NT2/D1 (cell line): ENCODE measurements at regions not wholly inside any gene's neighbourhood (a gene's known extent, or its start where the extent isn't known, plus 50 kb on each side); places are given as distances from the start of the nearest gene placed in this dataset.
"Not testable (repeated sequence)": the region's sequence is repeated elsewhere in the genome, so short reads cannot be mapped to it uniquely, and the experiment has no call there.

Source experiments
- DNase-seq: peaks from one replicate; pipeline ENCODE4 v3.0.0-alpha.2; 2011; ENCODE audit warnings: low read depth, low spot score
- H3K27me3 ChIP-seq: 2 replicates; pipeline ENCODE4 v1.6.0; 2011; ENCODE audit warnings: mild to moderate bottlenecking; ENCODE audit not compliant: insufficient read length, insufficient read depth
- H3K36me3 ChIP-seq: 2 replicates; pipeline ENCODE4 v1.6.1; 2011; ENCODE audit warnings: mild to moderate bottlenecking, low read length, mixed read lengths; ENCODE audit not compliant: insufficient read depth, insufficient read length
- H3K4me1 ChIP-seq: 2 replicates; pipeline ENCODE4 v1.5.1; 2011; ENCODE audit not compliant: insufficient read depth, insufficient read length
- H3K4me3 ChIP-seq: 2 replicates; pipeline ENCODE4 v1.5.1; 2011; ENCODE audit warnings: low read depth; ENCODE audit not compliant: insufficient read length
- H3K9ac ChIP-seq: 2 replicates; pipeline ENCODE4 v1.6.0; 2011; ENCODE audit warnings: low read depth; ENCODE audit not compliant: insufficient read length
- H3K9me3 ChIP-seq: 2 replicates; pipeline ENCODE4 v1.5.1; 2011; ENCODE audit warnings: mild to moderate bottlenecking, low read length; ENCODE audit not compliant: insufficient read depth
- SUZ12 ChIP-seq: IDR thresholded peaks from 2 replicates; pipeline ENCODE4 v1.6.1; 2011; ENCODE audit not compliant: insufficient read length, insufficient read depth; ENCODE audit errors: extremely low read depth
- YY1 ChIP-seq: IDR thresholded peaks from 2 replicates; pipeline ENCODE4 v1.6.1; 2011; ENCODE audit not compliant: insufficient read length, insufficient read depth
- ZNF274 ChIP-seq: IDR thresholded peaks from 2 replicates; pipeline ENCODE4 v1.6.1; 2011; ENCODE audit warnings: mild to moderate bottlenecking, low read depth, low read length

- Histone ChIP-seq H3K4me3 (no peak overlapping the region), H3K36me3 (no peaks in the 10 kb centered on the region), H3K4me1 (peaks cover 2% of the 10 kb centered on the region), H3K9ac (no peak overlapping the region), H3K27me3 (no peaks in the 10 kb centered on the region), H3K9me3 (no peaks in the 10 kb centered on the region)
- no peak for DNase-seq
- TF ChIP-seq ZNF274 (no peak), YY1 (no peak), SUZ12 (no peak)
Observed at GRCh38 chr2:241980193-241980592, 110.7 kb downstream of the RTP5 start.

- H3K36me3 ChIP-seq, result no peaks in the 10 kb centered on the region
- H3K27me3 ChIP-seq, result no peaks in the 10 kb centered on the region
- H3K4me3 ChIP-seq, result no peak overlapping the region
- H3K9me3 ChIP-seq, result no peaks in the 10 kb centered on the region
- peaks cover under 1% of the 10 kb centered on the region for H3K4me1 ChIP-seq
- no peak for DNase-seq
- TF ChIP-seq SUZ12 (no peak), YY1 (no peak), ZNF274 (no peak)
- no peak overlapping the region for H3K9ac ChIP-seq
Observed at GRCh38 chr2:241981076-241981700, 111.7 kb downstream of the RTP5 start.

GRCh38 chr2:241982706-241983570 is 113.4 kb downstream of the RTP5 start:
- Histone ChIP-seq H3K27me3 (no peaks in the 10 kb centered on the region), H3K9ac (no peak overlapping the region), H3K9me3 (peaks cover 12% of the 10 kb centered on the region; the same call in 1 of the 2 replicates), H3K4me1 (no peaks in the 10 kb centered on the region), H3K4me3 (no peak overlapping the region), H3K36me3 (no peaks in the 10 kb centered on the region)
- no peak for DNase-seq
- TF ChIP-seq YY1, result no peak
- TF ChIP-seq SUZ12, result no peak
- no peak for TF ChIP-seq ZNF274

GRCh38 chr2:241983571-241984270 is 114.2 kb downstream of the RTP5 start:
- H3K9me3 ChIP-seq, result peaks cover 12% of the 10 kb centered on the region; the same call in 1 of the 2 replicates
- no peak for DNase-seq
- no peaks in the 10 kb centered on the region for H3K27me3 ChIP-seq
- TF ChIP-seq ZNF274 (no peak), SUZ12 (no peak), YY1 (no peak)
- H3K36me3 ChIP-seq, result no peaks in the 10 kb centered on the region
- H3K4me3 ChIP-seq, result no peak overlapping the region
- no peak overlapping the region for H3K9ac ChIP-seq
- H3K4me1 ChIP-seq, result no peaks in the 10 kb centered on the region

GRCh38 chr2:241984271-241984655 is 114.7 kb downstream of the RTP5 start:
- peaks cover 12% of the 10 kb centered on the region; the same call in 1 of the 2 replicates for H3K9me3 ChIP-seq
- H3K4me3 ChIP-seq, result no peak overlapping the region
- no peak overlapping the region for H3K9ac ChIP-seq
- no peaks in the 10 kb centered on the region for H3K36me3 ChIP-seq
- no peak for DNase-seq
- TF ChIP-seq YY1 (no peak), SUZ12 (no peak), ZNF274 (no peak)
- H3K4me1 ChIP-seq, result no peaks in the 10 kb centered on the region
- no peaks in the 10 kb centered on the region for H3K27me3 ChIP-seq

GRCh38 chr2:241984658-241985057 is 115.1 kb downstream of the RTP5 start:
- DNase-seq, result no peak
- H3K4me3 ChIP-seq, result no peak overlapping the region
- no peak for TF ChIP-seq SUZ12
- peaks cover 12% of the 10 kb centered on the region; the same call in 1 of the 2 replicates for H3K9me3 ChIP-seq
- no peaks in the 10 kb centered on the region for H3K27me3 ChIP-seq
- no peaks in the 10 kb centered on the region for H3K36me3 ChIP-seq
- no peaks in the 10 kb centered on the region for H3K4me1 ChIP-seq
- no peak overlapping the region for H3K9ac ChIP-seq

- H3K4me1 ChIP-seq, H3K4me3 ChIP-seq, H3K9ac ChIP-seq, DNase-seq, H3K36me3 ChIP-seq, H3K27me3 ChIP-seq: not testable (repeated sequence)
- H3K9me3 ChIP-seq, result peaks cover 12% of the 10 kb centered on the region; the same call in 1 of the 2 replicates
Observed at GRCh38 chr2:241985161-241985985, 115.8 kb downstream of the RTP5 start.
